ENCODE measurements at regions not wholly inside any gene's neighbourhood (a gene's known extent, or its start where the extent isn't known, plus 50 kb on each side); places are given as distances from the start of the nearest gene placed in this dataset.

GRCh38 chr5:172588380-172588779 lies 52.7 kb upstream of the NEURL1B start:
- Histone ChIP-seq H3K27ac (no peak overlapping the region), H3K4me3 (no peak overlapping the region), H3K9me3 (no peaks in the 10 kb centered on the region), H3K4me1 (no peaks in the 10 kb centered on the region), H3K36me3 (no peaks in the 10 kb centered on the region), H3K27me3 (no peaks in the 10 kb centered on the region)
- no peak for DNase-seq
- TF ChIP-seq POLR2A (IDR thresholded peaks at IDR 0.05) (no peak), CTCF (IDR thresholded peaks at IDR 0.05) (no peak)

- no peak overlapping the region for H3K27ac ChIP-seq
- no peak for DNase-seq
- no peaks in the 10 kb centered on the region for H3K9me3 ChIP-seq
- no peaks in the 10 kb centered on the region for H3K4me1 ChIP-seq
- no peaks in the 10 kb centered on the region for H3K27me3 ChIP-seq
- no peak for TF ChIP-seq POLR2A (IDR thresholded peaks at IDR 0.05)
- no peaks in the 10 kb centered on the region for H3K36me3 ChIP-seq
- H3K4me3 ChIP-seq, result no peak overlapping the region
Measured at GRCh38 chr5:172587061-172587405, 54.0 kb upstream of the NEURL1B start.

- H3K9me3 ChIP-seq, result no peaks in the 10 kb centered on the region
- no peak overlapping the region for H3K4me3 ChIP-seq
- no peaks in the 10 kb centered on the region for H3K36me3 ChIP-seq
- H3K27ac ChIP-seq, result no peak overlapping the region
- no peak for DNase-seq
- no peaks in the 10 kb centered on the region for H3K4me1 ChIP-seq
- TF ChIP-seq POLR2A (IDR thresholded peaks at IDR 0.05) (no peak), CTCF (IDR thresholded peaks at IDR 0.05) (no peak)
- no peaks in the 10 kb centered on the region for H3K27me3 ChIP-seq
Measured at GRCh38 chr5:172586125-172587060, 54.7 kb upstream of the NEURL1B start.

- no peak overlapping the region for H3K4me3 ChIP-seq
- DNase-seq, result no peak
- TF ChIP-seq CTCF (IDR thresholded peaks at IDR 0.05) (no peak), POLR2A (IDR thresholded peaks at IDR 0.05) (no peak)
Measured at GRCh38 chr5:172585114-172585513, 55.9 kb upstream of the NEURL1B start.

GRCh38 chr5:172584638-172585037 lies 56.4 kb upstream of the NEURL1B start:
- Histone ChIP-seq H3K27me3 (no peaks in the 10 kb centered on the region), H3K27ac (peak overlapping the region in 2 of 4 donors; percentile 41 to 57), H3K36me3 (no peaks in the 10 kb centered on the region), H3K4me3 (no peak overlapping the region), H3K9me3 (no peaks in the 10 kb centered on the region), H3K4me1 (no peaks in the 10 kb centered on the region)
- no peak for TF ChIP-seq CTCF (IDR thresholded peaks at IDR 0.05)
- no peak for TF ChIP-seq POLR2A (IDR thresholded peaks at IDR 0.05)
- peak in 1 of 3 donors; percentile 37 for DNase-seq

More at GRCh38 chr5:172585114-172585513, 55.9 kb upstream of the NEURL1B start:
- H3K9me3 ChIP-seq, result no peaks in the 10 kb centered on the region
- H3K36me3 ChIP-seq, result no peaks in the 10 kb centered on the region
- peak overlapping the region in 2 of 4 donors; percentile 41 to 57 for H3K27ac ChIP-seq
- no peaks in the 10 kb centered on the region for H3K27me3 ChIP-seq
- no peaks in the 10 kb centered on the region for H3K4me1 ChIP-seq

- Histone ChIP-seq H3K4me3 (no peak overlapping the region), H3K27ac (peak overlapping the region in 2 of 4 donors; percentile 41 to 57), H3K36me3 (no peaks in the 10 kb centered on the region), H3K4me1 (no peaks in the 10 kb centered on the region), H3K9me3 (no peaks in the 10 kb centered on the region), H3K27me3 (no peaks in the 10 kb centered on the region)
- TF ChIP-seq CTCF (IDR thresholded peaks at IDR 0.05), result no peak
- TF ChIP-seq POLR2A (IDR thresholded peaks at IDR 0.05), result no peak
- peak in 1 of 3 donors; percentile 26 for DNase-seq
Measured at GRCh38 chr5:172583931-172584511, 57.0 kb upstream of the NEURL1B start.
